ENCODE measurements at regions not wholly inside any gene's neighbourhood (a gene's known extent, or its start where the extent isn't known, plus 50 kb on each side); places are given as distances from the start of the nearest gene placed in this dataset.

DNA sequence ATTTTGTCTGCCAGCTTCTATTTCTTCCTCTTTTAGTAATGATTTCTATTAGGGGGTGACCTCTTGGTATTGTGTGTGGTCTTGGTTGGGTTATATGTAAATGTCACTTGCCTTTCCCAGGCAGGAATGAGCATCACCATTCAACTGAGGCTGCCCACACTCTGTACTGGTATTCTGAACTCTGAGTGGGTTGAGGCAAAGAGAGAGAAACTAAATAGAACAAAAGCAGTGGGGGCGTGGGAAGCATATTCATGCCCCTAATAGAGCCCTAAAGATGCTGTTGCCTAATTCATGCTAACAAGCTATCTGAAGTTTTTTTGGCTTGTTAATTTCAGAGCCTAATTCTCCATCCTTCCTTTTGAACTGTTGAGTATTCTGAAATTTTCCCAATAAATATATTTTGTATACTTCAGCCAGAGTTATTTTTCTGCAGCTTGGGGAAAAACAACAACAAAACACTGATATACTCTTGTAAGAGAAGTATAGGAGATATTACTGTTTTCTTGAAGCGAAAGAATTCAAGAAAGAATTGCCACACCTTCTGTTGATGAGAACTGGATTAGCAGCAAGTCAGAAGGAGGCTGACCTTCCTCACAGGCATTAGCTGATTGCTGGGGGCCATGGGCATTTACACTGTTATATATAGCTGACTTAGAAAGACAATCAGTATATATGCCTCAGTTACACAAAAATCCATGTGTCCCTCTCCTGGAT lies 315.8 kb upstream of the KLF12 start:
- ChIA-PET CTCF (no interaction called here), POLR2A (no interaction called here)
- TF ChIP-seq, protein P1, sequence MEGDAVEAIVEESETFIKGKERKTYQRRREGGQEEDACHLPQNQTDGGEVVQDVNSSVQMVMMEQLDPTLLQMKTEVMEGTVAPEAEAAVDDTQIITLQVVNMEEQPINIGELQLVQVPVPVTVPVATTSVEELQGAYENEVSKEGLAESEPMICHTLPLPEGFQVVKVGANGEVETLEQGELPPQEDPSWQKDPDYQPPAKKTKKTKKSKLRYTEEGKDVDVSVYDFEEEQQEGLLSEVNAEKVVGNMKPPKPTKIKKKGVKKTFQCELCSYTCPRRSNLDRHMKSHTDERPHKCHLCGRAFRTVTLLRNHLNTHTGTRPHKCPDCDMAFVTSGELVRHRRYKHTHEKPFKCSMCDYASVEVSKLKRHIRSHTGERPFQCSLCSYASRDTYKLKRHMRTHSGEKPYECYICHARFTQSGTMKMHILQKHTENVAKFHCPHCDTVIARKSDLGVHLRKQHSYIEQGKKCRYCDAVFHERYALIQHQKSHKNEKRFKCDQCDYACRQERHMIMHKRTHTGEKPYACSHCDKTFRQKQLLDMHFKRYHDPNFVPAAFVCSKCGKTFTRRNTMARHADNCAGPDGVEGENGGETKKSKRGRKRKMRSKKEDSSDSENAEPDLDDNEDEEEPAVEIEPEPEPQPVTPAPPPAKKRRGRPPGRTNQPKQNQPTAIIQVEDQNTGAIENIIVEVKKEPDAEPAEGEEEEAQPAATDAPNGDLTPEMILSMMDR (IDR thresholded peaks at IDR 0.05; ENCODE audit: control extremely low read depth, extremely low read depth, low read depth, missing control alignments): no peak
- DNase-seq (ENCODE audit: extremely low spot score): no peak

DNA sequence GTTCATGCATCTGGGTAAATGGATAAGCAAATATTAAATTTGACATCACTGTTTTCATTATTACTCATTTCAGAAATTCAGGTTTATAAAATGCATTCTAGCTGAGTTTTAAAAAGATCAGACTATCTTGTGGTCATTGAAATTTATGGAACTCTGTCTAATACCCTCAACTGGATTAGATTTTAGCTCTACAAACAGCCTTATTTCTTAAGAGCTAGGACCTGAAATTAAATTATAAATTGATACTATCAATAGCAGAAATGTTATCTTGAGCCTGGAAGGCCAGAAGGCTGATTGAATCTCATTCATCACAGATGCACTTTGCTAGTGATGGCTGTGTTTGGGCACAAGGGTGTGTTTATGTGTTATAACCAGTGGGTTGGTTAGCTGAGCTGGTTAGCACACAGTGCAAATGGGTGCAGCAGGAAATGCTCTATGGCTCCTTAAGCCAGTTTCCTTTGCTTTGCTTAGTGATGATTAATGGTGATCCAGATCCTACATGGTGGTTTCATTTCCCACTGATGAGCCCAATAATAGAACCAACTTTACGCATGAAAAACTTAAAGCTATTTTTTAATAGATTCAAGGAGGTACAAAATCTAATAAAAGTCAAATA lies 310.8 kb upstream of the KLF12 start:
- ChIA-PET POLR2A (no interaction called here), CTCF (no interaction called here)
- no peak for DNase-seq (ENCODE audit: extremely low spot score)
- TF ChIP-seq, protein P1 (IDR thresholded peaks at IDR 0.05; ENCODE audit: control extremely low read depth, extremely low read depth, low read depth, missing control alignments): no peak

DNA sequence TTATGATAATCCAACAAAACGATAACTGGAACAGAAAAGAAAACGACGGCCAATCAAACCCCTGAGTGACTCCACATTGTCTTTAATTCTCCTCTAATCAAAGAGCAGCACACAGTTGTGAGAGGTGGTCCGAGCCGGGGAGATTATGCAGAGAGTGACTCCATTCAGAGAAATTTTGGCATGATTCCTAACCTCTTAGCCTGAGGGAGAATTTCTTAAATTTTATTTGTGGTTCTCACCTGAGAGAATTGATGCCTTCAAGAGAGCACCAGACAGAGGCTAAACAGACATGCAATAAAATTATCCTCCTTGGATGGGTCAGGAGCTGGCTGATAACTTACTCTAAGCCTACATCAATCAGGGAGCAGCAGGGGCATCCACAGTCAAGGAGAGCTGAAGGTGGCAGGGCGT lies 310.0 kb upstream of the KLF12 start:
- no peak for DNase-seq (ENCODE audit: extremely low spot score)
- TF ChIP-seq, protein P1 (IDR thresholded peaks at IDR 0.05; ENCODE audit: control extremely low read depth, extremely low read depth, low read depth, missing control alignments): no peak
- POLR2A ChIA-PET: no interaction called here
- CTCF ChIA-PET: no interaction called here

DNA sequence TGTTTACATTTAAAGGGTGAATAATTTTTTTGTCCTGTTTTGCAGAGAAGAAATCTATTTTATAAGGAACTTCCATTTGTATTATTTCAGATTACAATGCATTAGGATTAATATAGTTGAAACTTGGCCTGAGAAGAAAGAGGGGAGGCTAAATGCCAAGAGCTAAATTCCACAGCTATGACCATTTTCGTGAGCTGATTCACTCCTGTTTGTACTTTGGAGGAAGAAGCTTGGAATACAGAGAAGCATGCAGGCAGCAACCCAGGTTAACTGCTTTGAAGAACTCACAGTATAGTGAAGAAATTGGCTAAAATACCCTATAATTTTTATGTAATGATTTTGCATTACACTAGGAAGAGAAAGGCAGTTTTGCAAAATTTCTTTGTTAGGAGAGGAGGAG lies 309.4 kb upstream of the KLF12 start:
- TF ChIP-seq, protein P1 (IDR thresholded peaks at IDR 0.05; ENCODE audit: control extremely low read depth, extremely low read depth, low read depth, missing control alignments): no peak
- POLR2A ChIA-PET: no interaction called here
- CTCF ChIA-PET: no interaction called here
- DNase-seq (ENCODE audit: extremely low spot score): no peak

DNA sequence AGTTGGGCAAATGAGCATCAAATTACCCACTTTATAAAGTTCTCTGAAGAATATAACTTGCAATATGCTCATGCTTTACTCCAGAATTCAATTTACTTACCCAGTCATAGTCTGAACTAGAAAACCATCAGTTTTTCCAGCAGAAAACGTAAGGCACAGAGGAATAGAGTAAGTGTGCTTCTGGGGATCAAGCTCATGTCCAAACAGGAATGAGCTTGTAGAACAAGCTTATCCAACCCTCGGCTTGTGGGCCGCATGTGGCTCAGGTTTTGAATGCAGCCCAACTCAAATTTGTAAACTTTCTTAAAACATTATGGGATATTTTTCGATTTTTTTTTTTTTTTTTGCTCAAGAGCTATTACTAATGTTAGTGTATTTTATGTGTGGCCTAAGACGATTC lies 308.5 kb upstream of the KLF12 start:
- DNase-seq (ENCODE audit: extremely low spot score): no peak
- TF ChIP-seq, protein P1 (IDR thresholded peaks at IDR 0.05; ENCODE audit: control extremely low read depth, extremely low read depth, low read depth, missing control alignments): no peak
- POLR2A ChIA-PET: no interaction called here
- CTCF ChIA-PET: no interaction called here

DNA sequence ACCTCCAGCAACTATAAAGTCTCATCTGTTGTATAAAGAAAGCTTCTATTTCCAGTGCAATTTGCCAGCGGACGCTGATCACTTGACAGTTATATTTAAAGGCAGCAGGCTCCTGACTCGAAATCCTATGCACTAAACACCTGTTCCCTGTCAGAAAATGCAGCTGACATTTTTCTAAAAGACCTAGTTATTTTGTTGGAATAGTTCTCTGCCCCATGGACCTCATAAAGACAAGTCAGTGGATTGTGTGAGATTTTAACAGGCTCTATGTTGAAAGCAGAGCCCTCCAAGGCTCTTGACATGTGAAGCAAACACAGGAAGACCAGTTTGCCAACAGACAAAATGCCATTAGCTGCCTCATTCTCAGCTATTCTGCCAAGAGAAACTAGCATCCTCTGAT lies 304.7 kb upstream of the KLF12 start:
- DNase-seq (ENCODE audit: extremely low spot score): no peak
- CTCF ChIA-PET: no interaction called here
- POLR2A ChIA-PET: no interaction called here
- TF ChIP-seq, protein P1 (IDR thresholded peaks at IDR 0.05; ENCODE audit: control extremely low read depth, extremely low read depth, low read depth, missing control alignments): no peak

Measured in GM10248 (cell line).